Spleen (tissue), 11 donors: ENCODE measurements at regions not wholly inside any gene's neighbourhood (a gene's known extent, or its start where the extent isn't known, plus 50 kb on each side); places are given as distances from the start of the nearest gene placed in this dataset.

ENCODE experiments used
- DNase-seq: peaks from one replicate; pipeline ENCODE4 v3.0.0-alpha.2; 2020
- H3K27ac ChIP-seq, 8 donors: fragments of 200-600 bp; sonication (generic) in 7 of 8; 1 replicate in 4 of 8; 2 replicates in 4 of 8; pipeline versions ENCODE4 v1.5.0 to v1.8.0; 2016 to 2021; ENCODE audit warnings: inconsistent platforms in 4 of 8, mild to moderate bottlenecking in 4 of 8, moderate library complexity in 1 of 8
- H3K27me3 ChIP-seq, 7 donors: fragments of 200-600 bp; sonication (generic) in 6 of 7; replicated peaks in 1 of 7; 1 replicate in 4 of 7; 2 replicates in 3 of 7; pipeline versions ENCODE4 v1.5.0 to v1.8.0; 2016 to 2021; ENCODE audit warnings: inconsistent platforms in 3 of 7, mild to moderate bottlenecking in 1 of 7
- H3K36me3 ChIP-seq, 6 donors: fragments of 200-600 bp; sonication (generic) in 5 of 6; 1 replicate in 4 of 6; 2 replicates in 2 of 6; pipeline versions ENCODE4 v1.5.0 to v1.8.0; 2016 to 2021; ENCODE audit warnings: inconsistent platforms in 2 of 6
- H3K4me1 ChIP-seq, 6 donors: fragments of 200-600 bp; sonication (generic) in 5 of 6; 1 replicate in 3 of 6; 2 replicates in 3 of 6; pipeline versions ENCODE4 v1.5.0 to v1.8.0; 2016 to 2021; ENCODE audit warnings: inconsistent platforms in 3 of 6
- H3K4me3 ChIP-seq, 8 donors: fragments of 200-600 bp; sonication (generic) in 7 of 8; 1 replicate in 4 of 8; 2 replicates in 4 of 8; pipeline versions ENCODE4 v1.5.0 to v1.8.0; 2016 to 2021; ENCODE audit warnings: inconsistent platforms in 4 of 8, mild to moderate bottlenecking in 4 of 8, moderate library complexity in 2 of 8
- H3K9me3 ChIP-seq, 8 donors: fragments of 200-600 bp; sonication (generic) in 7 of 8; 1 replicate in 4 of 8; 2 replicates in 4 of 8; pipeline versions ENCODE4 v1.5.0 to v1.8.0; 2016 to 2021; ENCODE audit warnings: inconsistent platforms in 4 of 8
- CTCF ChIP-seq, 11 experiments: fragments of 200-600 bp in 7 of 11; fragments of 450-650 bp in 4 of 11; sonication (generic) in 4 of 11; IDR thresholded peaks in 8 of 11; conservative IDR thresholded peaks in 3 of 11; 1 replicate in 7 of 11; 2 replicates in 4 of 11; pipeline versions ENCODE4 v1.4.0 to v1.8.0; 2016 to 2021; ENCODE audit warnings: antibody characterized with exemption in 11 of 11, inconsistent platforms in 4 of 11, mild to moderate bottlenecking in 1 of 11
- POLR2A ChIP-seq, 3 donors: fragments of 450-650 bp; IDR thresholded peaks; one replicate each; pipeline ENCODE4 v1.5.1; 2017; ENCODE audit warnings: antibody characterized with exemption in 3 of 3, mild to moderate bottlenecking in 1 of 3
- POLR2AphosphoS5 ChIP-seq, 3 donors: sonication (generic); formaldehyde crosslinking; IDR thresholded peaks; one replicate each; pipeline ENCODE4 v1.5.1; 2017; ENCODE audit warnings: antibody characterized with exemption in 3 of 3
- WGBS, 5 donors: extraction: QIAGEN DNeasy Blood & Tissue Kit in 3 of 5; methylation state at CpG; one replicate each; pipeline versions ENCODE4 v1.1.5 to v1.1.7; 2013 to 2018; 5-methylcytosine and 5-hydroxymethylcytosine counted together
- intact Hi-C: fragments of 100-400 bp; cut with DNase I; formaldehyde crosslinking; loops from one replicate; pipeline ENCODE4 v1.15.0; 2023; ENCODE audit warnings: low total_unique reads
- donor health status: healthy with polysubstance abuse.
- donor health status: DM: no; HTN: no; CAD: no; lungs with moderate emphysema.
- donor health status: DM: no; HTN: no; CAD: no.
- donor health status: Bipolar disorder and iron deficiency.
- donor health status: healthy.
- donor health status: DM: no; HTN: no; CAD: no.
- donor health status: DM: yes; HTN: yes; CAD: no.

DNA sequence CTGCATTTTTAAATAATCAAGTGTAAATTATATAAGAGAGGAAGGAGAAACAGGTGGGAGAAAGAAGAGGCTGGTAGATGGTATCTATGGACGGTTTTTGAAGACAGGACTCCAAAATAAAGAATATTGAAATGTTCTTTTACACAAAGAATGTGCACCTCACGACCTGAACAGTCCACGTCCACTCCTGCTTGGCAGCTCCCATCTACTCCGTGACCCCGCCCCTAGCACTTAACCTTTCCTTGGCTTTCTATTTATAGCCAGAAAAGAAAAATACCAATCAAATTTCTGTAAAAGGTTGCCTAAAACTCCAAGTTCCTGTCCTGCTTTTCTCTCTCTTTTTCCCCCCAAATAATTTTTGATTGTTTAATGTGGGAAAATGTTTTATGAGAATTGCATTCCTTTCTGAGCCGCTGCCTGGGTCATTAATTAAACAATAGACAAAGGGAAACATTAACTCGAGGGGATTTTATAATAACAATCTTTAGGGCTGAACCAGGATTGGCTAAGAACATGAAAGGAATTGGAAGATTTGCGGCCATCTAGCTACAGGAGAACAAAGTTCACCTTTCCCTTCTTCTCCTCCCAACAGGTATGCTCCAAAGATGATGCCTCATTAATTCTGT lies 173.6 kb upstream of the MAP3K1 start:
- DNase-seq, result no peak
- no peaks in the 10 kb centered on the region for H3K9me3 ChIP-seq
- TF ChIP-seq POLR2A (IDR thresholded peaks at IDR 0.05) (no peak), POLR2AphosphoS5 (IDR thresholded peaks at IDR 0.05) (no peak), CTCF (IDR thresholded peaks at IDR 0.05 in 8 of 11, conservative IDR thresholded peaks at IDR 0.05 in 3 of 11) (no peak)
- peaks cover 0 to 22% (median 12%) of the 10 kb centered on the region in 6 donors for H3K4me1 ChIP-seq
- H3K27ac ChIP-seq, result no peak overlapping the region
- H3K27me3 ChIP-seq, result no peaks in the 10 kb centered on the region
- H3K4me3 ChIP-seq, result no peak overlapping the region
- intact Hi-C loops, result no loop called here
- H3K36me3 ChIP-seq, result no peaks in the 10 kb centered on the region
- 71 to 84% (median 74%) methylated on average over 8 of the region's 8 CpGs for WGBS, 5 donors

DNA sequence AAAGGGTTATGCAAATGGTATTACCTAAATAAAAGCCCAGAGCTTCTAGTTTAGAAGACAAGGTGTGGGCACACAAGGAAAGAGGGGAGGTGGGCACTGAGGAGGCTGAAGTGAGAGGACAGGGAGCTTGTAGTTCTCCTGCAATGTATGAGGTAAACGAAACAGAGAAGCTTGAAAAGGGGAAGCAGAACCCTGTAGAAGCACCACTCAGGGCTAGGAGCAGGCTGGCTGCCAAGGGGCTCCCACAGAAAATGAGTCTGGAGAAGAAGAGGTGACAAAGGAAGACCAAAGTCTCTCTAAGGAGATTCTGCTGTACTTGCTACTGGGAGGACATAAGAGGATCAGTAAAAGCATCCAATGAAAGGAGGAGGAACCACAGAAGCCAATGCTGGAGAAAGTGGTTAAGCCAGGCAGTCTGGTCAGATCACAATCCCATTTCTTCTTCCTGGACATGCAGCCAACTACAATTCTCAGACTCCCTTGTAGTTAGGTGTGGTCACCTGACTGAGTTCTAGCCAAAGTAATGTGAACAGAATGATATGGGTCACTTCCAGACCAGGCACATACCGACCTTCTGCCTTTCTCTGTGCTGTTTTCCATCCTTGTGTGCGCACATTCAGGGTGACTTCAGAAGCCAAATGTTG lies 174.5 kb upstream of the MAP3K1 start:
- intact Hi-C loops, result no loop called here
- H3K36me3 ChIP-seq, result no peaks in the 10 kb centered on the region
- no peaks in the 10 kb centered on the region for H3K9me3 ChIP-seq
- peak overlapping the region in 3 of 8 donors; percentile 10 to 38 (median 31) for H3K27ac ChIP-seq
- peak; percentile 77 for DNase-seq
- no peak for TF ChIP-seq POLR2AphosphoS5 (IDR thresholded peaks at IDR 0.05)
- TF ChIP-seq CTCF (IDR thresholded peaks at IDR 0.05 in 8 of 11, conservative IDR thresholded peaks at IDR 0.05 in 3 of 11), result no peak
- TF ChIP-seq POLR2A (IDR thresholded peaks at IDR 0.05), result no peak
- peaks cover 0 to 22% (median 12%) of the 10 kb centered on the region in 6 donors for H3K4me1 ChIP-seq
- no peak overlapping the region for H3K4me3 ChIP-seq
- no peaks in the 10 kb centered on the region for H3K27me3 ChIP-seq
- WGBS, 5 donors, result 73 to 79% (median 73%) methylated on average over 3 of the region's 3 CpGs

GRCh38 chr5:56639476-56639875 lies 175.9 kb upstream of the MAP3K1 start:
- H3K27ac ChIP-seq, result no peak overlapping the region
- H3K36me3 ChIP-seq, result no peaks in the 10 kb centered on the region
- WGBS, 5 donors, result 80 to 91% (median 87%) methylated on average over 2 of the region's 2 CpGs
- TF ChIP-seq POLR2AphosphoS5 (IDR thresholded peaks at IDR 0.05) (no peak), CTCF (IDR thresholded peaks at IDR 0.05 in 8 of 11, conservative IDR thresholded peaks at IDR 0.05 in 3 of 11) (no peak), POLR2A (IDR thresholded peaks at IDR 0.05) (no peak)
- no peaks in the 10 kb centered on the region for H3K27me3 ChIP-seq
- no peaks in the 10 kb centered on the region for H3K9me3 ChIP-seq
- intact Hi-C loops, result no loop called here
- H3K4me1 ChIP-seq, result peaks cover 0 to 22% (median 12%) of the 10 kb centered on the region in 6 donors
- H3K4me3 ChIP-seq, result no peak overlapping the region
- no peak for DNase-seq

- intact Hi-C loops, result no loop called here
- no peaks in the 10 kb centered on the region for H3K9me3 ChIP-seq
- no peaks in the 10 kb centered on the region for H3K27me3 ChIP-seq
- peaks cover 0 to 22% (median 12%) of the 10 kb centered on the region in 6 donors for H3K4me1 ChIP-seq
- H3K4me3 ChIP-seq, result no peak overlapping the region
- H3K27ac ChIP-seq, result no peak overlapping the region
- H3K36me3 ChIP-seq, result no peaks in the 10 kb centered on the region
- 84 to 93% (median 90%) methylated on average over 5 of the region's 5 CpGs for WGBS, 5 donors
- no peak for TF ChIP-seq CTCF (IDR thresholded peaks at IDR 0.05 in 8 of 11, conservative IDR thresholded peaks at IDR 0.05 in 3 of 11)
- TF ChIP-seq POLR2AphosphoS5 (IDR thresholded peaks at IDR 0.05), result no peak
- TF ChIP-seq POLR2A (IDR thresholded peaks at IDR 0.05), result no peak
- no peak for DNase-seq
Observed at GRCh38 chr5:56638768-56639238, 176.5 kb upstream of the MAP3K1 start.
